GM12878 (cell line): ENCODE measurements at regions not wholly inside any gene's neighbourhood (a gene's known extent, or its start where the extent isn't known, plus 50 kb on each side); places are given as distances from the start of the nearest gene placed in this dataset.

Experiments
- ATAC-seq: fragments of 200-7000 bp; cut with Tn5 transposase; 3 replicates; pipeline ENCODE4 v1.9.1; 2020; ENCODE audit warnings: mild to moderate bottlenecking, moderate library complexity
- BruUV-seq: library from RNA; stranded (reverse); fragments of 400-500 nt; replicated peaks from 2 replicates; lab custom pipeline; 2021; lab: Mats Ljungman, UMichigan
- CTCF ChIA-PET: fragments of 300-600 bp; sonication (Branson Sonifier 250); formaldehyde crosslinking; extraction: SDS; loops from one replicate; lab custom pipeline; 2021; ENCODE audit warnings: inconsistent platforms; lab: Yijun Ruan, JAX
- POLR2A ChIA-PET: fragments of 350-600 bp; formaldehyde crosslinking; extraction: SDS; loops from one replicate; lab custom pipeline; 2021; ENCODE audit warnings: inconsistent platforms; lab: Charles Lee
- RAD21 ChIA-PET: fragments of 300-600 bp; sonication (Branson Sonifier 250); formaldehyde crosslinking; loops from one replicate; lab custom pipeline; 2023; ENCODE audit warnings: antibody characterized with exemption; ENCODE audit not compliant: unreplicated experiment; lab: Charles Lee
- SMC1A ChIA-PET: fragments of 300-600 bp; sonication (Branson Sonifier 250); formaldehyde crosslinking; loops from one replicate; lab custom pipeline; 2023; ENCODE audit not compliant: unreplicated experiment, uncharacterized antibody; lab: Charles Lee
- DNase-seq: peaks from one replicate; pipeline ENCODE4 v3.0.0-alpha.2; 2011; ENCODE audit warnings: low read depth, low spot score
- FAIRE-seq: peaks from 3 replicates; lab custom pipeline; 2011; peaks lifted over from hg19 to GRCh38; lab: Jason Lieb, UNC
- H2AFZ ChIP-seq: 2 replicates; pipeline ENCODE4 v1.6.0; 2011; ENCODE audit warnings: low read depth, low read length, control low read depth; ENCODE audit not compliant: control insufficient read depth
- H3K27ac ChIP-seq: 2 replicates; pipeline ENCODE4 v1.5.1; 2011; ENCODE audit warnings: control low read depth; ENCODE audit not compliant: control insufficient read depth, insufficient read depth
- H3K27me3 ChIP-seq, 2 experiments: replicated peaks in 1 of 2; 2 replicates each; pipeline versions ENCODE4 v1.6.0 to v1.6.1; 2011; ENCODE audit warnings: low read length in 1 of 2; ENCODE audit not compliant: control insufficient read depth in 2 of 2, insufficient read depth in 2 of 2
- H3K36me3 ChIP-seq, 2 experiments: 2 replicates each; pipeline ENCODE4 v1.5.1; 2011; ENCODE audit warnings: low read length in 1 of 2; ENCODE audit not compliant: control insufficient read depth in 2 of 2, insufficient read depth in 2 of 2
- H3K4me1 ChIP-seq: 2 replicates; pipeline ENCODE4 v1.6.1; 2011; ENCODE audit warnings: mild to moderate bottlenecking, low read length, moderate library complexity, mixed read lengths; ENCODE audit not compliant: control insufficient read depth, insufficient read depth
- H3K4me2 ChIP-seq: 2 replicates; pipeline ENCODE4 v1.6.0; 2011; ENCODE audit warnings: control low read depth; ENCODE audit not compliant: control insufficient read depth, insufficient read depth
- H3K4me3 ChIP-seq: fragments of 200-600 bp; sonication (generic); 2 replicates; pipeline ENCODE4 v1.5.1; 2016
- H3K79me2 ChIP-seq: 2 replicates; pipeline ENCODE4 v1.6.0; 2011; ENCODE audit warnings: low read length; ENCODE audit not compliant: control insufficient read depth, insufficient read depth
- H3K9ac ChIP-seq: 2 replicates; pipeline ENCODE4 v1.8.0; 2011; ENCODE audit warnings: low read length, control low read depth, mixed read lengths; ENCODE audit not compliant: control insufficient read depth, insufficient read depth
- H3K9me3 ChIP-seq: replicated peaks from 3 replicates; pipeline ENCODE4 v1.5.1; 2011; ENCODE audit warnings: mild to moderate bottlenecking, low read length; ENCODE audit not compliant: control insufficient read depth, insufficient read depth
- H4K20me1 ChIP-seq: 2 replicates; pipeline ENCODE4 v1.6.0; 2011; ENCODE audit not compliant: control insufficient read depth, insufficient read depth
- CBX3 ChIP-seq: fragments of 200-600 bp; sonication (generic); IDR thresholded peaks from 2 replicates; pipeline ENCODE4 v1.6.1; 2016; ENCODE audit warnings: low read depth, borderline replicate concordance
- CUX1 ChIP-seq: IDR thresholded peaks from 2 replicates; pipeline ENCODE4 v1.6.1; 2012; ENCODE audit warnings: improper control_type of control experiment, low read depth, low read length; ENCODE audit not compliant: insufficient replicate concordance
- KAT2A ChIP-seq: conservative IDR thresholded peaks from 2 replicates; pipeline ENCODE4 v1.6.1; 2011; ENCODE audit warnings: low read depth, low read length; ENCODE audit not compliant: control insufficient read depth
- PBX3 ChIP-seq: IDR thresholded peaks from 2 replicates; pipeline ENCODE4 v1.6.1; 2011; ENCODE audit warnings: mild to moderate bottlenecking, low read depth, low read length, moderate library complexity; ENCODE audit not compliant: insufficient replicate concordance
- USF1 ChIP-seq: IDR thresholded peaks from 2 replicates; pipeline ENCODE4 v1.6.1; 2011; ENCODE audit warnings: borderline replicate concordance, low read depth, mild to moderate bottlenecking, moderate library complexity, mixed read lengths, low read length; ENCODE audit not compliant: insufficient read depth; ENCODE audit errors: extremely low read length
- WGBS: methylation state at CpG from one replicate; pipeline ENCODE4 v1.1.6; 2016; ENCODE audit warnings: low lambda C conversion rate; ENCODE audit not compliant: insufficient replicate concordance, insufficient coverage; ENCODE audit errors: missing lambda C conversion rate; 5-methylcytosine and 5-hydroxymethylcytosine counted together
- in situ Hi-C: fragments of 300-500 bp; cut with MboI; formaldehyde crosslinking; loops from 9 replicates; pipeline ENCODE4 v1.14.3; 2018; ENCODE audit warnings: mixed read lengths
- intact Hi-C: fragments of 100-400 bp; cut with micrococcal nuclease; formaldehyde crosslinking; loops from one replicate; pipeline ENCODE4 v1.14.2; 2022; ENCODE audit not compliant: unreplicated experiment

GRCh38 chr18:78196280-78196679 is 783.3 kb upstream of the SALL3 start:
- TF ChIP-seq USF1 (no peak), CBX3 (no peak), PBX3 (no peak), KAT2A (no peak), CUX1 (no peak)
- Histone ChIP-seq H4K20me1 (no peaks in the 10 kb centered on the region), H3K9ac (no peak overlapping the region), H3K4me3 (no peak overlapping the region), H3K9me3 (no peaks in the 10 kb centered on the region; the same call in 2 of the 3 replicates), H3K27ac (no peak overlapping the region), H3K4me2 (no peak overlapping the region), H3K36me3 (no peaks in the 10 kb centered on the region), H3K4me1 (no peaks in the 10 kb centered on the region), H2AFZ (no peak overlapping the region), H3K79me2 (no peaks in the 10 kb centered on the region), H3K27me3 (no peaks in the 10 kb centered on the region)
- ChIA-PET POLR2A (no interaction called here), SMC1A (no interaction called here), RAD21 (no interaction called here), CTCF (no interaction called here)
- ATAC-seq (no peak), DNase-seq (no peak), FAIRE-seq (no peak)
- no TSS peak for BruUV-seq
- in situ Hi-C loops, result no loop called here
- WGBS, result 30% methylated on average over 2 of the region's 2 CpGs
- intact Hi-C loops, result no loop called here
